ENCODE measurements at regions not wholly inside any gene's neighbourhood (a gene's known extent, or its start where the extent isn't known, plus 50 kb on each side); places are given as distances from the start of the nearest gene placed in this dataset.

GRCh38 chr14:104359301-104359968 is 220.1 kb upstream of the C14orf180 start:
- H3K27me3 ChIP-seq (ENCODE audit: insufficient read depth): no peaks in the 10 kb centered on the region
- TF ChIP-seq ELF1 (IDR thresholded peaks at IDR 0.05) (no peak), YY1 (IDR thresholded peaks at IDR 0.05; ENCODE audit: low read depth) (no peak), SIN3A (IDR thresholded peaks at IDR 0.05; ENCODE audit: borderline replicate concordance, low read depth, low read length) (no peak), NFIC (IDR thresholded peaks at IDR 0.05; ENCODE audit: borderline replicate concordance) (no peak), RXRA (IDR thresholded peaks at IDR 0.05; ENCODE audit: borderline replicate concordance, low read depth) (no peak), FOXM1 (IDR thresholded peaks at IDR 0.05; ENCODE audit: low read depth) (no peak), TEAD4 (IDR thresholded peaks at IDR 0.05; ENCODE audit: borderline replicate concordance, insufficient read depth) (no peak), USF1 (IDR thresholded peaks at IDR 0.05; ENCODE audit: borderline replicate concordance, low read depth) (no peak)
- ChIA-PET CTCF (interaction anchor here (0.6 to 1.6 kb wide), 4 partner anchors 9 to 53 kb away, joined by 3 to 5 read pairs (median 4); no protein-coding TSS in a partner anchor), POLR2A (no interaction called here)
- no peak overlapping the region for H2AFZ ChIP-seq (ENCODE audit: low read depth)
- H3K9ac ChIP-seq: no peak overlapping the region
- peak; percentile 28 for DNase-seq
- H3K4me3 ChIP-seq (ENCODE audit: low read depth in 2 of 2, low read length in 1 of 2): no peak overlapping the region
- no peaks in the 10 kb centered on the region for H3K9me3 ChIP-seq
- H3K36me3 ChIP-seq (replicated peaks in 1 of 2; ENCODE audit: control insufficient read depth in 1 of 2, insufficient read depth in 2 of 2, low read length in 1 of 2): no peaks in the 10 kb centered on the region
- no peaks in the 10 kb centered on the region for H4K20me1 ChIP-seq (ENCODE audit: insufficient read depth)
- peaks cover 0 to 12% of the 10 kb centered on the region in 2 experiments; a peak in 1 of 4 replicates for H3K4me1 ChIP-seq (ENCODE audit: control insufficient read depth in 1 of 2, insufficient read depth in 2 of 2, low read depth in 1 of 2, low read length in 1 of 2)
- no peak overlapping the region for H3K27ac ChIP-seq (ENCODE audit: low read depth in 2 of 2, low read length in 1 of 2)
- WGBS (ENCODE audit: low lambda C conversion rate): 40% methylated on average over 6 of the region's 14 CpGs
- no peaks in the 10 kb centered on the region for H3K9me2 ChIP-seq
- H3F3A ChIP-seq (replicated peaks; ENCODE audit: insufficient read depth): no peaks in the 10 kb centered on the region
- H3K4me2 ChIP-seq: no peak overlapping the region
- no peaks in the 10 kb centered on the region for H3K79me2 ChIP-seq (ENCODE audit: insufficient read depth)

GRCh38 chr14:104359969-104360442 is 219.6 kb upstream of the C14orf180 start:
- Histone ChIP-seq H3K9me2 (no peaks in the 10 kb centered on the region), H4K20me1 (ENCODE audit: insufficient read depth) (no peaks in the 10 kb centered on the region), H3K4me1 (ENCODE audit: control insufficient read depth in 1 of 2, insufficient read depth in 2 of 2, low read depth in 1 of 2, low read length in 1 of 2) (peaks cover 0 to 11% of the 10 kb centered on the region in 2 experiments; a peak in 1 of 4 replicates), H3K4me3 (ENCODE audit: low read depth in 2 of 2, low read length in 1 of 2) (no peak overlapping the region), H3K4me2 (no peak overlapping the region), H3K9ac (no peak overlapping the region), H2AFZ (ENCODE audit: low read depth) (no peak overlapping the region), H3K9me3 (no peaks in the 10 kb centered on the region), H3K27me3 (ENCODE audit: insufficient read depth) (no peaks in the 10 kb centered on the region), H3K36me3 (replicated peaks in 1 of 2; ENCODE audit: control insufficient read depth in 1 of 2, insufficient read depth in 2 of 2, low read length in 1 of 2) (no peaks in the 10 kb centered on the region), H3K27ac (ENCODE audit: low read depth in 2 of 2, low read length in 1 of 2) (no peak overlapping the region), H3K79me2 (ENCODE audit: insufficient read depth) (no peaks in the 10 kb centered on the region), H3F3A (replicated peaks; ENCODE audit: insufficient read depth) (no peaks in the 10 kb centered on the region)
- TF ChIP-seq POLR2AphosphoS5 (IDR thresholded peaks at IDR 0.05; ENCODE audit: low read depth, low read length): no peak
- TF ChIP-seq RXRA (IDR thresholded peaks at IDR 0.05; ENCODE audit: borderline replicate concordance, low read depth): no peak
- no peak for TF ChIP-seq FOXJ3 (CRISPR knock-in tag; IDR thresholded peaks at IDR 0.05)
- ChIA-PET CTCF (interaction anchor here (1.0 to 1.8 kb wide), 5 partner anchors 10 to 204 kb away, joined by 3 to 6 read pairs (median 4); no protein-coding TSS in a partner anchor), POLR2A (no interaction called here)
- peak; percentile 24 for DNase-seq
- WGBS (ENCODE audit: low lambda C conversion rate): 25% methylated on average over 4 of the region's 7 CpGs

GRCh38 chr14:104360501-104360900 is 219.1 kb upstream of the C14orf180 start:
- Histone ChIP-seq H3K79me2 (ENCODE audit: insufficient read depth) (no peaks in the 10 kb centered on the region), H3K9me2 (no peaks in the 10 kb centered on the region), H3K4me1 (ENCODE audit: control insufficient read depth in 1 of 2, insufficient read depth in 2 of 2, low read depth in 1 of 2, low read length in 1 of 2) (peaks cover 0 to 11% of the 10 kb centered on the region in 2 experiments; a peak in 1 of 4 replicates), H3K4me2 (no peak overlapping the region), H3F3A (replicated peaks; ENCODE audit: insufficient read depth) (no peaks in the 10 kb centered on the region), H4K20me1 (ENCODE audit: insufficient read depth) (no peaks in the 10 kb centered on the region), H3K27ac (ENCODE audit: low read depth in 2 of 2, low read length in 1 of 2) (no peak overlapping the region), H3K9me3 (no peaks in the 10 kb centered on the region), H3K27me3 (ENCODE audit: insufficient read depth) (no peaks in the 10 kb centered on the region), H3K4me3 (ENCODE audit: low read depth in 2 of 2, low read length in 1 of 2) (no peak overlapping the region), H3K36me3 (replicated peaks in 1 of 2; ENCODE audit: control insufficient read depth in 1 of 2, insufficient read depth in 2 of 2, low read length in 1 of 2) (no peaks in the 10 kb centered on the region), H2AFZ (ENCODE audit: low read depth) (no peak overlapping the region), H3K9ac (no peak overlapping the region)
- WGBS (ENCODE audit: low lambda C conversion rate): no CpG with 5 or more reads among the region's 8 CpGs
- ChIA-PET CTCF (interaction anchor here (1.0 to 1.8 kb wide), 6 partner anchors 10 to 204 kb away, joined by 3 to 6 read pairs (median 4); no protein-coding TSS in a partner anchor), POLR2A (no interaction called here)
- peak; percentile 26 for DNase-seq
- no peak for TF ChIP-seq JUND (IDR thresholded peaks at IDR 0.05)
- TF ChIP-seq FOXM1 (IDR thresholded peaks at IDR 0.05; ENCODE audit: low read depth): no peak
- no peak for TF ChIP-seq SMC3 (IDR thresholded peaks at IDR 0.05; ENCODE audit: low read depth, low read length)
- no peak for TF ChIP-seq MEF2A (IDR thresholded peaks at IDR 0.05; ENCODE audit: borderline replicate concordance, low read depth)
- TF ChIP-seq USF2 (IDR thresholded peaks at IDR 0.05; ENCODE audit: borderline replicate concordance, low read depth, low read length): no peak
- TF ChIP-seq FOXJ3 (CRISPR knock-in tag; IDR thresholded peaks at IDR 0.05): no peak
- TF ChIP-seq PBX3 (IDR thresholded peaks at IDR 0.05): no peak
- TF ChIP-seq RAD21 (IDR thresholded peaks at IDR 0.05; ENCODE audit: low read length): no peak
- TF ChIP-seq POLR2AphosphoS5 (IDR thresholded peaks at IDR 0.05; ENCODE audit: low read depth, low read length): no peak
- TF ChIP-seq FOSL2 (IDR thresholded peaks at IDR 0.05; ENCODE audit: borderline replicate concordance, low read depth): no peak
- no peak for TF ChIP-seq RFX5 (IDR thresholded peaks at IDR 0.05; ENCODE audit: low read length)
- no peak for TF ChIP-seq SIN3A (IDR thresholded peaks at IDR 0.05; ENCODE audit: borderline replicate concordance, low read depth, low read length)
- TF ChIP-seq TCF12 (IDR thresholded peaks at IDR 0.05): no peak

Data from SK-N-SH (cell line).